Naive thymus-derived CD8-positive, alpha-beta T cell (primary cell): ENCODE measurements at regions not wholly inside any gene's neighbourhood (a gene's known extent, or its start where the extent isn't known, plus 50 kb on each side); places are given as distances from the start of the nearest gene placed in this dataset.

Experiments
- ATAC-seq, 2 donors: fragments of 150-1000 bp; cut with Tn5 transposase in 1 of 2; sonication (Bioruptor Pico), chemical (Tn5 transposase) in 1 of 2; 1 replicate in 1 of 2; 2 replicates in 1 of 2; pipeline ENCODE4 v1.10.0; 2021; ENCODE audit warnings: mild to moderate bottlenecking in 2 of 2, moderate library complexity in 2 of 2
- POLR2A ChIA-PET: fragments of 350-600 bp; sonication (Branson Sonifier 250); formaldehyde crosslinking; loops from one replicate; lab custom pipeline; 2021; ENCODE audit warnings: antibody characterized with exemption; lab: Charles Lee
- DNase-seq, 10 donors: peaks; one replicate each; pipeline versions ENCODE4 v3.0.0 to v3.0.0-alpha.2; 2020 to 2022
- H3K27ac Mint-ChIP-seq, 10 donors: one replicate each; pipeline ENCODE4 v1.8.0; 2020 to 2022; ENCODE audit warnings: mild to moderate bottlenecking in 10 of 10, mixed read lengths in 10 of 10, moderate library complexity in 4 of 10, inconsistent platforms in 1 of 10
- H3K27me3 Mint-ChIP-seq, 5 donors: one replicate each; pipeline ENCODE4 v1.8.0; 2021 to 2022; ENCODE audit warnings: mixed read lengths in 5 of 5
- H3K36me3 Mint-ChIP-seq, 3 donors: one replicate each; pipeline ENCODE4 v1.8.0; 2020 to 2022; ENCODE audit warnings: mixed read lengths in 3 of 3, mild to moderate bottlenecking in 2 of 3, inconsistent platforms in 1 of 3
- H3K4me1 Mint-ChIP-seq, 4 donors: one replicate each; pipeline ENCODE4 v1.8.0; 2021 to 2022; ENCODE audit warnings: mixed read lengths in 4 of 4
- H3K4me3 Mint-ChIP-seq, 10 donors: one replicate each; pipeline ENCODE4 v1.8.0; 2020 to 2022; ENCODE audit warnings: mild to moderate bottlenecking in 10 of 10, mixed read lengths in 10 of 10, moderate library complexity in 6 of 10, inconsistent platforms in 1 of 10
- H3K9me3 Mint-ChIP-seq, 9 donors: one replicate each; pipeline ENCODE4 v1.8.0; 2020 to 2022; ENCODE audit warnings: mixed read lengths in 9 of 9, mild to moderate bottlenecking in 3 of 9, inconsistent platforms in 1 of 9, moderate library complexity in 1 of 9

- peaks cover 0 to 5% (median 0%) of the 10 kb centered on the region in 5 donors for H3K27me3 Mint-ChIP-seq
- POLR2A ChIA-PET = no interaction called here
- no peak overlapping the region for H3K27ac Mint-ChIP-seq
- H3K4me1 Mint-ChIP-seq = no peaks in the 10 kb centered on the region
- H3K4me3 Mint-ChIP-seq = no peak overlapping the region
- H3K9me3 Mint-ChIP-seq = peaks cover 0 to 22% (median 8%) of the 10 kb centered on the region in 9 donors
- no peak for DNase-seq
- H3K36me3 Mint-ChIP-seq = no peaks in the 10 kb centered on the region
- no peak for ATAC-seq
These were observed 52.0 kb upstream of the BMP2 start for GRCh38 chr20:6715401-6715941.

DNA sequence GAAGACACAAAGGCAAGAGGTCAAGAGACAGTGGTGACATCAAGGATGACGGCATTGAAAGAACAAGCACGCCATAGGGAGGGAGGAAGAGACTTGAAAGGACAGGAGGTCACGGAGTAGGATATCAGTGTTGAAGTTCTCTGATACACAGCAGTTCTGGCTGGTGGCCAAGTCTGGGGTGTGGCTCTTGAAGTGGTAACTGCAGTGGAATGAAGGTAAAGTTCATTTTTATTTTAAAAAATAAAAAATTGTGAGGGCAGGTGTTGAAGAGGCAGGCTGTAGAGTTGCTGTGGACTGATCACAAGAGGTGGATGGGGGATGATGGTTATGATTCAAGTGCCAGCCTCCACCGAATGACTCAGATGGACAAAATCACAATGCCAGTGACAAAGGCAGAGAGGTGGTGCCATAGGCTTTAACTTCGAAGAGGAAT lies 53.2 kb upstream of the BMP2 start:
- Mint-ChIP-seq H3K27ac (no peak overlapping the region), H3K4me1 (no peaks in the 10 kb centered on the region), H3K36me3 (no peaks in the 10 kb centered on the region), H3K27me3 (peaks cover 0 to 4% (median 1%) of the 10 kb centered on the region in 5 donors), H3K9me3 (peaks cover 0 to 14% (median 6%) of the 10 kb centered on the region in 9 donors), H3K4me3 (no peak overlapping the region)
- POLR2A ChIA-PET = no interaction called here
- DNase-seq (no peak), ATAC-seq (no peak)

- ATAC-seq (no peak), DNase-seq (no peak)
- POLR2A ChIA-PET = no interaction called here
- Mint-ChIP-seq H3K4me3 (no peak overlapping the region), H3K9me3 (peaks cover 0 to 4% (median 0%) of the 10 kb centered on the region in 9 donors), H3K27me3 (peaks cover 0 to 4% (median 1%) of the 10 kb centered on the region in 5 donors), H3K4me1 (no peaks in the 10 kb centered on the region), H3K27ac (no peak overlapping the region), H3K36me3 (no peaks in the 10 kb centered on the region)
These were observed 55.4 kb upstream of the BMP2 start for GRCh38 chr20:6711951-6712649.

DNA sequence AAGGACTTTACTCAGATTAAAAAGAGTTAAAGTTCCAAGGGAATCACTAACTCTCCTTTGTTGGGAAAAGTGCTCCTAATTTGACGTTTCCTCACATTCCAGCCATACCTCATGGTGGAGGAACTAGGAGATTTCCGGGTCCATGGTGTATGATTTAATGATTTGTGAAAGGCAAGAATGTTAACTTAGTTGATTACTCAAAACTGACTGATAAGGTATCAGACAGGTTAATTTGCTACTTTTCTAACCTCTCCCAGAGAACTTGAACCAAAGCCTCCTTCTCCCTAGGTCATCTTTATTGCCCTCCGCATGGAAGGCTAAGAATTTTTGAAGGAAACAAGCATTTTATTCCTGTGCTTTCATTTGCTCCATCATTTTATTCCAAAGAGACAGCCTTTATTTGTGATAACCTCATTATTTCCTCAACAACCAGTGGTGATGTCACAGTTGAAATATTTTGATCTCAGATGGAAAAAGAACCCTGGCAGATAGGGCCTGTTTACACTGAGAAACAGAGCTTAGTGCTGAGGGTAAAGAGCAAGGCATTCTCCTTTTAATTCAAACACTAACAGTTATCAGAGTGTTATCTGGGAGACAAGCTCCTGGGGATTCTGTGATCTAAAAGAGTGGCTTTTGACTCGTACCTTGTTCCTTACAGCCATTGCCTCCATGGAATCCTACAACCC lies 57.4 kb upstream of the BMP2 start:
- ATAC-seq (no peak), DNase-seq (no peak)
- Mint-ChIP-seq H3K36me3 (no peaks in the 10 kb centered on the region), H3K27me3 (peaks cover 0 to 4% (median 1%) of the 10 kb centered on the region in 5 donors), H3K4me3 (no peak overlapping the region), H3K27ac (no peak overlapping the region), H3K4me1 (no peaks in the 10 kb centered on the region), H3K9me3 (peaks cover 0 to 4% (median 0%) of the 10 kb centered on the region in 9 donors)
- POLR2A ChIA-PET = no interaction called here

DNA sequence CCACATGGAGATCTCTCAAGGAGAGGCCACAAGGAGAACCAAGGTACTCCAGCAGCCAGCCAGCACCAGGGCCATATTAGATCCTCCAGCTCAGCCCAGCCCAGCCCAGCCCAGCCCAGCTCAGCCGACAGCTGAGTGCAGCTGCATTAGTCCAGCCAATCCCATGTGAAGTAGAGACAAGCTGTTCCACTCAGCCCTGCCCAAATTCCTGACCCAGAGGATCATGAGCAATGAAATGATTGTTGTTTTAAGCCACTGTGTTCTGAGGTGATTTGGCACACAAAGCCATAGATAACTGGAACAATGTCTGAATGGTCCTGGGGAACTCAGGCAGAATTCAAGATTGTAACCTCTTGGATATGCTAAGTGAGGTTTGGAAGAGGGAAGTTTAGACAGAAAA lies 59.5 kb upstream of the BMP2 start:
- DNase-seq = no peak
- ATAC-seq = no peak
- Mint-ChIP-seq H3K27me3 (peaks cover 0 to 4% (median 2%) of the 10 kb centered on the region in 5 donors), H3K36me3 (no peaks in the 10 kb centered on the region), H3K4me1 (no peaks in the 10 kb centered on the region), H3K4me3 (no peak overlapping the region), H3K27ac (no peak overlapping the region), H3K9me3 (peaks cover 0 to 4% (median 0%) of the 10 kb centered on the region in 9 donors)
- POLR2A ChIA-PET = no interaction called here

- Mint-ChIP-seq H3K27me3 (peaks cover 0 to 4% (median 2%) of the 10 kb centered on the region in 5 donors), H3K27ac (no peak overlapping the region), H3K4me3 (no peak overlapping the region), H3K36me3 (no peaks in the 10 kb centered on the region), H3K4me1 (no peaks in the 10 kb centered on the region), H3K9me3 (peaks cover 0 to 3% (median 0%) of the 10 kb centered on the region in 9 donors)
- DNase-seq = no peak
- no peak for ATAC-seq
- POLR2A ChIA-PET = no interaction called here
These were observed 60.1 kb upstream of the BMP2 start for GRCh38 chr20:6707321-6707831.

GRCh38 chr20:6705926-6706548 lies 61.4 kb upstream of the BMP2 start:
- no peaks in the 10 kb centered on the region for H3K36me3 Mint-ChIP-seq
- DNase-seq (no peak), ATAC-seq (no peak)
- POLR2A ChIA-PET = no interaction called here
- H3K27me3 Mint-ChIP-seq = peaks cover 0 to 4% (median 1%) of the 10 kb centered on the region in 5 donors
- H3K9me3 Mint-ChIP-seq = peaks cover 0 to 3% (median 0%) of the 10 kb centered on the region in 9 donors
- no peak overlapping the region for H3K27ac Mint-ChIP-seq
- peaks cover 0 to 3% (median 0%) of the 10 kb centered on the region in 4 donors for H3K4me1 Mint-ChIP-seq
- no peak overlapping the region for H3K4me3 Mint-ChIP-seq

DNA sequence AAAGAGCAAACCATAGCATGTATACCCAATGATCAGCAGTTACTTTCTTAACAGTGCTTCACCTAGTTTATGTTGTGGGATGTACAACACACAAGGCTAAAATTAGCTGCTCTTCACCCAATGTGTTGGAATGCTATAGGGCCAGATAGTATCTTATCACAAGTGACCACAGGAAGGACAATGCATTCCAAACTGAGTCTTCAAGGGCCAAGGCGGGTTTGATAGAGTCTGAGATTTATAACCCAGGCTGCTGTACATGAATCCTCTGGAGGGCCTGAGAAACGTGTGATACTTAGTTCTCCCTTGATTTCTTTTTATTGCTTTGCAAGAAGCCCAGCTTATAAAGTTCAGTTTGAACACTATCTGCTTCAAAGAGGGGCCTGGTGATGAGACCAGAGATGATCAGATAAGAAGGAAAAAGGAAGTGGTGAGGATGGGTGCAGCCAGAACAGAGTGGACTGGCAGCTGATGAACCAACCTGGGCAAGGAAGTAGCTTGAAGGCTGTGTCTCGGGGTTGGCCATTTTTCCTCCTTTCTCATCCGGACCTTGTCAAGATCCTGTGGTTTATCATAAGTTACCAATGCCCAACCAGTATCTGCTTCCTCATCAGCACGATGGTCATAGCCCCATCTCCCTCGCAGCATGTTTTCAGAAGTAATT lies 62.2 kb upstream of the BMP2 start:
- Mint-ChIP-seq H3K4me1 (peaks cover 0 to 5% (median 0%) of the 10 kb centered on the region in 4 donors), H3K27ac (no peak overlapping the region), H3K4me3 (no peak overlapping the region), H3K9me3 (peaks cover 0 to 3% (median 0%) of the 10 kb centered on the region in 9 donors), H3K36me3 (no peaks in the 10 kb centered on the region), H3K27me3 (peaks cover 0 to 9% (median 1%) of the 10 kb centered on the region in 5 donors)
- POLR2A ChIA-PET = no interaction called here
- ATAC-seq (no peak), DNase-seq (no peak)

DNA sequence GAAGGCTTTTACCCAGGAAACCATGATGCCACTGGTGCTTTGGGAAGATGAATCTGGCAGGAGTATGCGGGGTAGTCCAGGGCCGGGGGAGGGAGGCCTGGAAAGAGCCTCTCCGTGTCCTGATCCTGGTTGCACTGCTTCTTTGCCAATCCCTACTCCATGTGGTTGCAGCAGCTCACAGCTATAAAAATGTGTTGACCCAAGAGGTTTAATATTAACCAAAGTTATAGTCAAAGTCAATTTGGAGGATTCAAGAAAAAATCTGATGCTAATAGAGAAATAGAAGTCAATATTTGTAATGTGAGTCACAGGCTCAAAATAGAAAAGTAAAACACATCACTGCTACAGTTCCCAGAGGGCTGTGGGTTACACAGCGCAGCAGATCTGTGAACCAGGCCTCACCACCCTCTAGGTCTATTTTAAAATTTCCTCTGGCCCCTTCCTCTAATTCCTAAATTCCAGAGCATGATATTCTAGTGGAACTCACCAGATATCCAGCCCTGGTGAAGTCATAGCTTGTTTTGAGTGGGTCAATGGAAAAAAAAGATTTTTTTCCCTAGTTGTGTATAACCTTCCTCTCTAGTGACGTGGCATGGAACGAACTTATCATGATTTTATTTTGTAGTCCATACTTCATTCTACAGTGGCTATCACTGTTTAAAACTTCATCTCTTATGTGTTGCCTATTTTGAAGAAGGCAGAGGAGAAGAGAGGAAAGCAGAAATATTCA lies 63.2 kb upstream of the BMP2 start:
- Mint-ChIP-seq H3K9me3 (peaks cover 0 to 7% (median 0%) of the 10 kb centered on the region in 9 donors), H3K36me3 (no peaks in the 10 kb centered on the region), H3K4me3 (no peak overlapping the region), H3K4me1 (peaks cover 0 to 8% (median 1%) of the 10 kb centered on the region in 4 donors), H3K27me3 (peaks cover 0 to 13% (median 3%) of the 10 kb centered on the region in 5 donors), H3K27ac (no peak overlapping the region)
- POLR2A ChIA-PET = no interaction called here
- no peak for ATAC-seq
- DNase-seq = no peak

GRCh38 chr20:6703656-6704055 lies 63.8 kb upstream of the BMP2 start:
- Mint-ChIP-seq H3K4me3 (no peak overlapping the region), H3K27me3 (peaks cover 0 to 14% (median 3%) of the 10 kb centered on the region in 5 donors), H3K27ac (no peak overlapping the region), H3K4me1 (peaks cover 0 to 8% (median 1%) of the 10 kb centered on the region in 4 donors), H3K9me3 (peaks cover 0 to 9% (median 0%) of the 10 kb centered on the region in 9 donors), H3K36me3 (no peaks in the 10 kb centered on the region)
- POLR2A ChIA-PET = no interaction called here
- ATAC-seq (no peak), DNase-seq (no peak)

DNA sequence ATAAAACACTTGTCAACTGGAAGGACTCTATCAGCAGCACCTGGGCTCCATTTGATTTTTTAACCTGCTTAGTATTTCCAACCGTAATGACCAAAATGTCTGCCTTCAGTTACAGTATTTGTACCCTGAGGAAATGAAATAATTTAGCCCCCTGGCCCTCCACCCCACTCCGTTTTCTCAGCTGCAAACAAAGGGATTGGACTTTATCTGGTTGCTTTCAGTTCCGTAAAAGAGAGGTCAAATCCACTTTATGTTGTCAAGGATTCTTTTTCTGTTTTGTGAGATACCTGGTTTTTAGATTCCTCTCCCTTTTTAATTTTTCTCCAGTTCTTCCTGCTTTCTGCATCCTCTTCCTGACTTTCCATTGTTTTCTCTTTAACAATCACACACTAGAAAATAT lies 64.4 kb upstream of the BMP2 start:
- POLR2A ChIA-PET = no interaction called here
- H3K4me3 Mint-ChIP-seq = no peak overlapping the region
- ATAC-seq (no peak), DNase-seq (no peak)
- H3K4me1 Mint-ChIP-seq = peaks cover 0 to 8% (median 1%) of the 10 kb centered on the region in 4 donors
- H3K27me3 Mint-ChIP-seq = peaks cover 0 to 14% (median 3%) of the 10 kb centered on the region in 5 donors
- H3K9me3 Mint-ChIP-seq = peaks cover 0 to 9% (median 0%) of the 10 kb centered on the region in 9 donors
- no peak overlapping the region for H3K27ac Mint-ChIP-seq
- no peaks in the 10 kb centered on the region for H3K36me3 Mint-ChIP-seq

DNA sequence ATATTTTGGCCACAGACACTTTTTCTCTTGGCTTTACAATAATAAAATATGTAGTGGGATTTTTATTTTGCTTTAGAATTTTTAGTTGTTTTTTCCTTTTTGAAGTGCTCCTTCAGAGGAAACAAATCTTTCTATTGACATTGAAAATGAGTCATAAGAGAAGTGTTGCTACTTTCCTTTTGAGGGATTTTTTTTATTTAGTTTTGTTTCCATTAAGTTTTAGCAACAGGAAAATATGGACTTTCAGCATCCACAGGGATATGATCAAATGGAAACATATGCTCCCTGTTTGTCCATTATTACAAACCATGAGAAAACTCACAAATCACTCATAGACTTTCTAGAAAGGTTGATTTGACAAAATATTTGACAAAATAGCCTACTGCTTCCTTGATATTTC lies 65.3 kb upstream of the BMP2 start:
- Mint-ChIP-seq H3K27ac (no peak overlapping the region), H3K27me3 (peaks cover 0 to 18% (median 3%) of the 10 kb centered on the region in 5 donors), H3K9me3 (peaks cover 0 to 9% (median 0%) of the 10 kb centered on the region in 9 donors), H3K4me3 (no peak overlapping the region), H3K36me3 (no peaks in the 10 kb centered on the region), H3K4me1 (peaks cover 0 to 8% (median 1%) of the 10 kb centered on the region in 4 donors)
- DNase-seq (no peak), ATAC-seq (no peak)
- POLR2A ChIA-PET = no interaction called here
